T-helper 17 cell (primary cell): ENCODE measurements at regions not wholly inside any gene's neighbourhood (a gene's known extent, or its start where the extent isn't known, plus 50 kb on each side); places are given as distances from the start of the nearest gene placed in this dataset.

Source experiments
- ATAC-seq: fragments of 150-1000 bp; cut with Tn5 transposase; 2 replicates; pipeline ENCODE4 v1.10.0; 2021; ENCODE audit warnings: mild to moderate bottlenecking, moderate library complexity
- DNase-seq, 3 donors: peaks; one replicate each; pipeline versions ENCODE4 v3.0.0 to v3.0.0-alpha.2; 2020 to 2021
- H3K9me3 ChIP-seq: one replicate; pipeline ENCODE4 v1.7.0; 2013; ENCODE audit warnings: low read length, mild to moderate bottlenecking; ENCODE audit not compliant: control insufficient read depth, poor library complexity, severe bottlenecking
- H3K27ac Mint-ChIP-seq: one replicate; pipeline ENCODE4 v1.8.0; 2022; ENCODE audit warnings: mild to moderate bottlenecking, moderate library complexity, mixed read lengths
- H3K27me3 Mint-ChIP-seq: one replicate; pipeline ENCODE4 v1.8.0; 2022; ENCODE audit warnings: mixed read lengths
- H3K36me3 Mint-ChIP-seq: one replicate; pipeline ENCODE4 v1.8.0; 2022; ENCODE audit warnings: low read depth, mixed read lengths
- H3K4me1 Mint-ChIP-seq: one replicate; pipeline ENCODE4 v1.8.0; 2022; ENCODE audit warnings: mild to moderate bottlenecking, mixed read lengths
- H3K4me3 Mint-ChIP-seq: one replicate; pipeline ENCODE4 v1.8.0; 2022; ENCODE audit warnings: mild to moderate bottlenecking, moderate library complexity, mixed read lengths

DNA sequence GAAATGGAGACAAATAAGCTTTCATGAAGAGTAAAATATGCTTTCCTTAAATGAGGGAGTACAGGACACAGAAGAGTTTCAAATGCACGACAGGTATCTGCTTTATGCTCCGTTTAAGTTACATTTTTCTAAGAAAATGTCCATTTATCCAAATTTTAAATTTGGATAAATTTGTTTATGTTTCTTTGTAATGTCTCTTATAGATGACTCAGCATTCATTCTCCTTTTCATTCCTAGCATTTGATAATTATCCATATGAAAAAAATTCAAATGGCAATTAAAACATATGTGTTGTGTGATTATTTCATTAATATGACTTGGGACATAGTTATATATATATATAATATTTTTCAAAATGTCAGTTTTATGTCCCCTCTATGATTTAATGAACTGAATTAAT lies 1449.3 kb downstream of the SLITRK1 start:
- Mint-ChIP-seq H3K36me3 (no peaks in the 10 kb centered on the region), H3K4me1 (no peaks in the 10 kb centered on the region), H3K27me3 (no peaks in the 10 kb centered on the region), H3K4me3 (no peak overlapping the region), H3K27ac (no peak overlapping the region)
- DNase-seq: no peak
- H3K9me3 ChIP-seq: peaks cover under 1% of the 10 kb centered on the region
- no peak for ATAC-seq

DNA sequence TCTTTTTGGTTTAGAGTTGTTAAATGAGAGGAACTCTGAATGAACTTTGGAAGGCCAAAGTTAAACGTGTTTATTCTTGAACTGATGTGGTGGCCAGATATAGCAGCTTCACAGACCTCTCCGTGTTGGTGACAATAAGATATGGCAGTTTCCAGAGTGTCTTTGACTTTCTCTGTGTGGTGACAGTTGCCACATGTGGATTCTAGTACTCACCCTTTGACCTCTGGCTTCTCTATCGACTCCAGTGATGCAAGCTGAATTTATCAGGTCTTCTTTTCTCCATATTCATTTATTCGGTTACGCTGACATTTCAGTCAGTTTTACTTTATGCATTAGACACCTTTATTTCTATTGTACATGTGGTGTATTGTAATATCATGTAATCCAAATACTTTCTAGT lies 1469.5 kb downstream of the SLITRK1 start:
- no peaks in the 10 kb centered on the region for H3K36me3 Mint-ChIP-seq
- H3K27me3 Mint-ChIP-seq: no peaks in the 10 kb centered on the region
- no peak overlapping the region for H3K4me3 Mint-ChIP-seq
- H3K27ac Mint-ChIP-seq: no peak overlapping the region
- H3K9me3 ChIP-seq: no peaks in the 10 kb centered on the region
- H3K4me1 Mint-ChIP-seq: no peaks in the 10 kb centered on the region
- DNase-seq (no peak), ATAC-seq (no peak)

DNA sequence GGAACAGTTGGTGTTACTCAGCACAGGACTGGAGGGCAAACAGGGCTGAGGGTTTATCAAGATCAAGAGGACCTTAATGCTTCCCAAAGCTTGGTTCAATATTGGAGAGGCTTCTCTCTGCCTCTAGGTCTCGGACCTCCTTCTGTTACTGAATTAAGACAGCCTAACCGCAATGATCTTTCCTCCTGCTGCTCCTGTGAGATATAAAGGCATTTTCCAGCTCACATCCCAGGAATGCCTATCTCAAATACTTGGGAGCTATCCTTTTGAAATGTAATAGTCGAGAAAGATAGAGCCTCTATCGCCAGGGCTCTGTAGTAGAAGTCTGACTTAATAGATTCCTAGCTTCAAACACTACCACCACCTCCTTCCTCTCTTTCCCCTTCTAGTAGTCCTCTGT lies 1475.0 kb downstream of the SLITRK1 start:
- Mint-ChIP-seq H3K27me3 (no peaks in the 10 kb centered on the region), H3K27ac (no peak overlapping the region), H3K36me3 (no peaks in the 10 kb centered on the region), H3K4me1 (no peaks in the 10 kb centered on the region), H3K4me3 (no peak overlapping the region)
- no peaks in the 10 kb centered on the region for H3K9me3 ChIP-seq
- DNase-seq (no peak), ATAC-seq (no peak)

DNA sequence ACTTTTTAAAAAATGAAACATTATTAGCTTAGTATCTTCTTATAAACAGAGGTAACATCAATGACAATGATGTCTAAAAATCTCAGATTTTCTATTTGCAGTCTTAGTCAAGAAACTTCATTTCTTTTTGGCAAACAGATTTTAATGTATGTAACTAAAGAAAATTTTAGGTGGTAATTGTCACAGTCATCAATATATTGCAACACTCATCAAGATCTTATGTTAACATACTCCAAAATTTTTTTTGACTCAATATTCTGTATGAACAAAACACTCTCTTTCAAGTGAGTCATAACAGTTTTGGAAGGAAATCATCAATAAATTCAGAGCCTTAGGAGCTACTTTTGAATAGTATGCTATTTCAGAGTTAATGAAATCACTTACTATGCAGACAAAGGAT lies 1507.6 kb downstream of the SLITRK1 start:
- no peak for DNase-seq
- Mint-ChIP-seq H3K36me3 (no peaks in the 10 kb centered on the region), H3K27me3 (no peaks in the 10 kb centered on the region), H3K27ac (no peak overlapping the region), H3K4me3 (no peak overlapping the region), H3K4me1 (no peaks in the 10 kb centered on the region)
- no peak for ATAC-seq
- peaks cover 2% of the 10 kb centered on the region for H3K9me3 ChIP-seq

DNA sequence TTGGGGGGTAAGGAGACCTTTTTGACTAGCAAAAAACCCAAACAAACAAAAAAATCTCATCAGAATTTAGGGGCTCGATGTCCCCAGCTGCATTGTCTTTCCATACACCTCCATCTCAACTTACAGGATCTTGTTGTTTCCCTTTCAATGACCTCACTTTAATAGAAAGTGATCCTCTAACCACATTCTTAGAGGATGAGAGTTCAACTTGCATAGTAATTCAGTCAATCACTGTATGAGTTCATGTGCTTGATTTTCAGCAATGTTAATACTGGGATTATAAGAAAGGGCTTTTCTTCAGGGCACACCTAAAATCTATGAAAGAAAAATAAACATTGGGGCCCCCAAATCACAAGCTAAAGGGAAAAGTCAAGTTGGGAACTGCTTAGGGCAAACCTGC lies 1512.0 kb downstream of the SLITRK1 start:
- Mint-ChIP-seq H3K27me3 (no peaks in the 10 kb centered on the region), H3K4me1 (no peaks in the 10 kb centered on the region), H3K27ac (no peak overlapping the region), H3K36me3 (no peaks in the 10 kb centered on the region), H3K4me3 (no peak overlapping the region)
- no peak for ATAC-seq
- DNase-seq: no peak
- H3K9me3 ChIP-seq: peaks cover 2% of the 10 kb centered on the region

DNA sequence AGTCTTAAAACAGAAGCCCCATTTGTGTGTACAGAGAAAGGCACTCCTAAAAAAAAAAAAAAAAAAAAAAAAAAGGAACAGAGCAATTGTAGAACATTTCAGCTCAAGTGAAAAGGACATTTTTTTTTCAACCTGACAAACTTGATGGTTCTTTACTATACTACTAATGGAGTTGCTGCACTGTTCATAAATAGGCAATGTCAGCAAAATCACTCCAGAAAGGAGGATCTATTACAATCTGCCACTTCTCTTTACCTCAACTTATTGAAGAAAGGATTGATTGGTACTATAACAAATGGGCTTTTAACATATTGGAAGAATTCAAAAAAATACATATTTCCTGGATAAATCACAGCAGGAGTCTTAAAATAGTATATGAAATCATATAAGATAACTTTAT lies 1517.7 kb downstream of the SLITRK1 start:
- H3K9me3 ChIP-seq: no peaks in the 10 kb centered on the region
- no peaks in the 10 kb centered on the region for H3K27me3 Mint-ChIP-seq
- ATAC-seq (no peak), DNase-seq (no peak)
- H3K27ac Mint-ChIP-seq: no peak overlapping the region
- no peaks in the 10 kb centered on the region for H3K36me3 Mint-ChIP-seq
- H3K4me3 Mint-ChIP-seq: no peak overlapping the region
- no peaks in the 10 kb centered on the region for H3K4me1 Mint-ChIP-seq

DNA sequence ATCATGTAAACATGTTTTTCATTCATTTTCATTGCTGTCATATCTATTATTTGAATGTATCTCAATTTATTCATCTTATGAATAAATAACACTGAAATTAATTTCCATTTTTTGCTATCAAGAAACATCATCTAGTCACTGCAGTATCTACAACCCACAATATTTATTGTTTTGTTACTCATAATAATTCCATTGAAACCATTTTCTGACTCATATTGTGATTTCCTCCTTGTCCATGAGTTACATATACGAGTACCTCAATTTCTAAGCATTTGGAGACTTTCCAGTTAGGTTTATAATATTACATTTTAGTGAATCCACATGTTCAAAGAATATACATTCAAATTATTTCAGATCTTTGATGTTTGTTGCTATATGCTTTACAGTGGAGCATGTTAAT lies 1524.0 kb downstream of the SLITRK1 start:
- Mint-ChIP-seq H3K27me3 (no peaks in the 10 kb centered on the region), H3K4me3 (no peak overlapping the region), H3K27ac (no peak overlapping the region), H3K36me3 (no peaks in the 10 kb centered on the region), H3K4me1 (no peaks in the 10 kb centered on the region)
- H3K9me3 ChIP-seq: no peaks in the 10 kb centered on the region
- no peak for ATAC-seq
- no peak for DNase-seq

DNA sequence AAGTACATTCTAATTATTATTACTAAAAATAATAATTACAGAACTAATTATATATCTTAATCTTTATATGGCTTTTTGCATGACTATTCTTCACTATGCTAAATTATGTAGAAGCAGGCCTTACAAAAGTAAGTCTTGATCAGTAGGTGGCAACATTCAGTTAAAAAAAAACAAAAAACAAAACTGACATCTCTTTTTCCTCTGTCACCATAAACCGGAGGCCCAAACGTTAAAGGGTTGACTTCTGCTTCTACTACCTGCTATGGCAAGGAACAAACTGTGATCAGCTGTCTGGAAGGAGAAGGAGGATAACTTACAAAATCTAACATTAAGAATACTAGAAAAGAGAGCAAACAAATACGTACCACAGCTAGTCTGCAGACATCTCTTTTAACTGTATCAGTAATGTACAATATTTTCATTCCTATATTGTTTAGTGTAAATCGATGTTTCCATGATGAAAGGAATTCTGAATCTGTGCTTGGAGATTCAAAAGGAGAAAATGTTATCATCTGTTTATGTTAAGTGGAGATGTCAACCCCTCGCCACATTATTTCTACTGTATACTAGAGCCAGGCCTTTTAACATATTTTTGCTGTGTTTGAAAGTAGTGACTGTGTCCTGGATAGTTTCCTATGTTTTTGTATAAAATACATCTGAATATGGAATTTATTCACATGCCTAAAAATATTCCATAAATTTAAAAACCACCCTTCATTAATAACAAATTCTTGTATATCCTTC lies 1525.4 kb downstream of the SLITRK1 start:
- ATAC-seq: no peak
- Mint-ChIP-seq H3K4me1 (no peaks in the 10 kb centered on the region), H3K4me3 (no peak overlapping the region), H3K27me3 (no peaks in the 10 kb centered on the region), H3K36me3 (no peaks in the 10 kb centered on the region), H3K27ac (no peak overlapping the region)
- no peak for DNase-seq
- H3K9me3 ChIP-seq: no peaks in the 10 kb centered on the region

DNA sequence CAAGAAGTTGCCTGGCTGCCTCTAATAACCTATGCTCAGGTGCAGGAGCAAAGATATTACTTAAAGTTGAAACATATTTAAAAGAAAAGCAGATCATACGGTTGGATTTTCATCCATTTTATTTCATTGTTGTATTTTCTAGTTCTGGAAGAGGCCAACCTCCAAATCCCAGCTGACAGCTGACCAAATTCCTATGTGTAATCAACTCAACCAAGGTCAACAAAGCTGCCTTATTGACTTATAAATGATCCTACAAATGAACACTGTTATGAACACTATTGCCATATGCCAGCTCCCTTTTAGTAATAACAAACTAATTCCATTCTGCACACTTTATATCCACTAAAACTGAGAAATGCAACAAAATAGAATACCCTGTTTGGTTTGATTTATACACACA lies 1537.4 kb downstream of the SLITRK1 start:
- no peaks in the 10 kb centered on the region for H3K4me1 Mint-ChIP-seq
- no peak overlapping the region for H3K27ac Mint-ChIP-seq
- DNase-seq: no peak
- no peak for ATAC-seq
- H3K27me3 Mint-ChIP-seq: no peaks in the 10 kb centered on the region
- H3K4me3 Mint-ChIP-seq: no peak overlapping the region
- H3K36me3 Mint-ChIP-seq: no peaks in the 10 kb centered on the region
- H3K9me3 ChIP-seq: no peaks in the 10 kb centered on the region

DNA sequence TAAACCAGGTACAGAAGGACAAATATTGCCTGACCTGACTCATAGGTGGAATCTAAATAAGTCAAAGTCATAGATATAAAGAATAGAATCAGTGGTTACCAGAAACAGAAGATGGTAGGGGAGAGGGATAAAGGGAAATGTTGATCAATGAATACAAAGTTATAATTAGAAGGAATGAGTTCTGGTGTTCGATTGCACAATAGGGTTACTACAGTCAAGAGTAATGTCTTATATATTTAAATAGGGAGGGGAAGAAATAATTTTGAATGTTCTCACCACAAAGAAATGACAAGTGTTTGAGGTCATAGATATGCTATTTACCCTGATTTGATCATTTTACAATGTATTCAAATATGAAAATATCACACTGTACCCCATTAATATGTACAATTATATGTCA lies 1541.2 kb downstream of the SLITRK1 start:
- H3K27ac Mint-ChIP-seq: no peak overlapping the region
- DNase-seq (no peak), ATAC-seq (no peak)
- H3K27me3 Mint-ChIP-seq: no peaks in the 10 kb centered on the region
- no peaks in the 10 kb centered on the region for H3K4me1 Mint-ChIP-seq
- no peak overlapping the region for H3K4me3 Mint-ChIP-seq
- H3K36me3 Mint-ChIP-seq: no peaks in the 10 kb centered on the region
- no peaks in the 10 kb centered on the region for H3K9me3 ChIP-seq

DNA sequence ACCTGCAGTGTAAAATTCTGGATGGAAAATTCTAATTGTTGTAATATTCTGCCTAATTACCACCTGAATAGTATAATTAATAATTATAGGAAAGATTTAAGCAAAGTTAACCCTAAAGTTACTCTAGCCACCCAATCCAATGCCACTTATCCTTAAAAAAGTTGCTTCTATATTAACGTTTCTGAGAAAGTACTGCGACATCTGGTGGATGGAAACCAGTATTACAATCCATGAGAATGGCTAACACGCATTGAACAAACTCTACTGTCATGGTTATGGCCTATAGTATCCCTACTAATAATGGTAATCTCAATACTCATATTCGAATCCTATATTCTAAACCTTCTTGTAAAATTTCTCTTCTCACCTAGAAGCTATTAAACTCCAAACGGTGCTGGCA lies 1551.8 kb downstream of the SLITRK1 start:
- Mint-ChIP-seq H3K27me3 (no peaks in the 10 kb centered on the region), H3K27ac (no peak overlapping the region), H3K4me3 (no peak overlapping the region), H3K36me3 (no peaks in the 10 kb centered on the region), H3K4me1 (no peaks in the 10 kb centered on the region)
- ATAC-seq (no peak), DNase-seq (no peak)
- no peaks in the 10 kb centered on the region for H3K9me3 ChIP-seq

DNA sequence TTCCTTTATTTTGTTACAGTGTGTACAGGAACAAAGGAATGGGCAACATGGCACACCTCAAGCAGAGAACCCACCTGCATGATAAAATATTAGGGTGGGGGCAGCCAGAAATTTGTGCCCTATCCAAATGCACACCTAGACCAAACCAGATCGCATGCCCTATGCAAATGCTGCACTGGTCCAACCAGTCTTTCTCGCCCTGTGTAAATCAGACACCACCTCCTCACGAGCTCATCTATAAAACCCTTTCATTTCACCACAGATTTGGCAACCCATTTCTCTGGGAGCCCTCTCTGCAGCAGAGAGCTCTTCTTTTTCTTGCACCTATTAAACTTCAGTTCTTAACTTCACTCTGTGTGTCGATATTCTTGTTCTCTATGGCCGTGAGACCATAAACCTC lies 1559.2 kb downstream of the SLITRK1 start:
- Mint-ChIP-seq H3K4me1 (no peaks in the 10 kb centered on the region), H3K4me3 (no peak overlapping the region), H3K27ac (no peak overlapping the region), H3K27me3 (no peaks in the 10 kb centered on the region), H3K36me3 (no peaks in the 10 kb centered on the region)
- ATAC-seq (no peak), DNase-seq (no peak)
- H3K9me3 ChIP-seq: no peaks in the 10 kb centered on the region

DNA sequence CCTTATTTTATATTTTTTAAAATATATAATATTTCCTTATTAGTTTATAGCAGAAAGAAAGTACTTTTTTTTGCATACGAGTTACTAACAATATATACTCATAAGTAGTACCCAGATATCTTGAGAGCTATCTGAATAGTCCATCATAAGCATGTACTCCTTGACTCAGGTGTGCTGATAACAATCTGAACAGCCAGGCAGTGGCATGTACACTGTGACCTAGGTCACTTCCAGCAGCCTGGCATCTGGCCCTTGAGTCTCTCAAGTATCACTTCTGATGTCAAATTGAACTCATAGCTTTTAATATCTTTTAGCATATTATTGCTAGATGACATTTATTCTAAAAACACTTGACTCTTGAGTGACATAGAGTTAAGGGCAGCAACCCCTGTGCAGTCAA lies 1576.7 kb downstream of the SLITRK1 start:
- H3K27me3 Mint-ChIP-seq: no peaks in the 10 kb centered on the region
- H3K36me3 Mint-ChIP-seq: no peaks in the 10 kb centered on the region
- H3K4me1 Mint-ChIP-seq: no peaks in the 10 kb centered on the region

DNA sequence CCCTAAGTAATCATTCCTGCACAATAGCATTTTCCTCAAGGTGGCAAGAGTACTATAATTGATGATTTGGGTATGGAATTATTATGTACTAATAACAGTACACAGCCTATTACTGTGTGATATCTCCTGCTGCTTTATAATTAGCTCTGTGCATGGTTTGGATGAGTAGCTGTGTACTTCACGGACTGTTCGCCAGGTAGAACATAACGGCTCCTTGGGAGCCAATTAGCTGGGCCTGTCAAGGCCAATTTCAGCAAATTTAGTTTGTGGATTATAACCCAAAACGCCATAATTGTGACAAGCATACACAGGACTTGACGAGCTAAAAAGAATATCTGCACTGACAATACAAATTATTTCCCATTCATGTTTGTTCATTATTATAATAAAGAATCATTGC lies 1584.2 kb downstream of the SLITRK1 start:
- ATAC-seq (no peak), DNase-seq (no peak)
- H3K9me3 ChIP-seq: no peaks in the 10 kb centered on the region
- Mint-ChIP-seq H3K4me3 (no peak overlapping the region), H3K4me1 (no peaks in the 10 kb centered on the region), H3K27ac (no peak overlapping the region), H3K27me3 (no peaks in the 10 kb centered on the region), H3K36me3 (no peaks in the 10 kb centered on the region)

More for the DNA sequence above, 1576.7 kb downstream of the SLITRK1 start:
- no peak for ATAC-seq
- no peak for DNase-seq
- H3K27ac Mint-ChIP-seq: no peak overlapping the region
- H3K4me3 Mint-ChIP-seq: no peak overlapping the region
- no peaks in the 10 kb centered on the region for H3K9me3 ChIP-seq
